ENCODE measurements at regions not wholly inside any gene's neighbourhood (a gene's known extent, or its start where the extent isn't known, plus 50 kb on each side); places are given as distances from the start of the nearest gene placed in this dataset.
"Not testable (repeated sequence)": the region's sequence is repeated elsewhere in the genome, so short reads cannot be mapped to it uniquely, and the experiment has no call there.

GRCh38 chr16:63806794-63807506 is 1314.9 kb downstream of the CDH11 start:
- no peak for DNase-seq (ENCODE audit: low spot score)

GRCh38 chr16:63804126-63804525 is 1317.7 kb downstream of the CDH11 start:
- no peak for DNase-seq (ENCODE audit: low spot score)

GRCh38 chr16:63789603-63790002 is 1332.3 kb downstream of the CDH11 start:
- no peak for DNase-seq (ENCODE audit: low spot score)

GRCh38 chr16:63787014-63787413 is 1334.8 kb downstream of the CDH11 start:
- DNase-seq (ENCODE audit: low spot score): no peak

- DNase-seq (ENCODE audit: low spot score): no peak
These were observed 1336.7 kb downstream of the CDH11 start for GRCh38 chr16:63785170-63785569.

GRCh38 chr16:63776437-63776836 is 1345.4 kb downstream of the CDH11 start:
- no peak for DNase-seq (ENCODE audit: low spot score)

- DNase-seq (ENCODE audit: low spot score): no peak
These were observed 1345.8 kb downstream of the CDH11 start for GRCh38 chr16:63776034-63776433.

- no peak for DNase-seq (ENCODE audit: low spot score)
These were observed 1347.6 kb downstream of the CDH11 start for GRCh38 chr16:63774302-63774701.

GRCh38 chr16:63769211-63769610 is 1352.7 kb downstream of the CDH11 start:
- no peak for DNase-seq (ENCODE audit: low spot score)

- not testable (repeated sequence) for DNase-seq (ENCODE audit: low spot score)
These were observed 1361.6 kb downstream of the CDH11 start for GRCh38 chr16:63760246-63760645.

- no peak for DNase-seq (ENCODE audit: low spot score)
These were observed 1369.5 kb downstream of the CDH11 start for GRCh38 chr16:63752347-63752746.

GRCh38 chr16:63749276-63749675 is 1372.6 kb downstream of the CDH11 start:
- no peak for DNase-seq (ENCODE audit: low spot score)

- no peak for DNase-seq (ENCODE audit: low spot score)
These were observed 1376.4 kb downstream of the CDH11 start for GRCh38 chr16:63745456-63745855.

GRCh38 chr16:63744077-63744874 is 1377.6 kb downstream of the CDH11 start:
- no peak for DNase-seq (ENCODE audit: low spot score)

- no peak for DNase-seq (ENCODE audit: low spot score)
These were observed 1379.7 kb downstream of the CDH11 start for GRCh38 chr16:63742150-63742549.

GRCh38 chr16:63737633-63738032 is 1384.2 kb downstream of the CDH11 start:
- DNase-seq (ENCODE audit: low spot score): no peak

- no peak for DNase-seq (ENCODE audit: low spot score)
These were observed 1386.4 kb downstream of the CDH11 start for GRCh38 chr16:63735456-63735855.

- DNase-seq (ENCODE audit: low spot score): no peak
These were observed 1401.0 kb downstream of the CDH11 start for GRCh38 chr16:63720848-63721247.

- DNase-seq (ENCODE audit: low spot score): no peak
These were observed 1401.9 kb downstream of the CDH11 start for GRCh38 chr16:63719926-63720325.

GRCh38 chr16:63717806-63718205 is 1404.1 kb downstream of the CDH11 start:
- no peak for DNase-seq (ENCODE audit: low spot score)

GRCh38 chr16:63714876-63715275 is 1407.0 kb downstream of the CDH11 start:
- DNase-seq (ENCODE audit: low spot score): no peak

GRCh38 chr16:63712725-63713124 is 1409.1 kb downstream of the CDH11 start:
- DNase-seq (ENCODE audit: low spot score): no peak

- no peak for DNase-seq (ENCODE audit: low spot score)
These were observed 1418.3 kb downstream of the CDH11 start for GRCh38 chr16:63703612-63704011.

Measured in HuH-7 (cell line).